ENCODE measurements at regions not wholly inside any gene's neighbourhood (a gene's known extent, or its start where the extent isn't known, plus 50 kb on each side); places are given as distances from the start of the nearest gene placed in this dataset.
A peak's percentile ranks its signal among the peaks of the same experiment; 100 is the strongest.

- Histone ChIP-seq H3K9me2 (replicated peaks; ENCODE audit: low read length) (no peaks in the 10 kb centered on the region), H3K4me3 (ENCODE audit: low read length) (no peak overlapping the region), H3F3A (ENCODE audit: low read length, unreplicated experiment) (no peaks in the 10 kb centered on the region), H3K4me1 (ENCODE audit: insufficient read depth, low read length) (no peaks in the 10 kb centered on the region), H3K79me2 (ENCODE audit: low read length) (no peaks in the 10 kb centered on the region), H3K9me3 (ENCODE audit: low read length) (no peaks in the 10 kb centered on the region), H4K20me1 (ENCODE audit: low read length) (no peaks in the 10 kb centered on the region), H3K4me2 (ENCODE audit: low read length) (no peak overlapping the region), H3K36me3 (ENCODE audit: low read depth, low read length) (no peaks in the 10 kb centered on the region), H2AFZ (ENCODE audit: low read length) (no peak overlapping the region), H3K27ac (ENCODE audit: low read length) (no peak overlapping the region), H3K27me3 (ENCODE audit: low read length) (peaks cover 9% of the 10 kb centered on the region), H3K9ac (ENCODE audit: low read length) (no peak overlapping the region)
- ChIA-PET POLR2A (ENCODE audit: unreplicated experiment) (no interaction called here), CTCF (no interaction called here)
- no peak for DNase-seq
- intact Hi-C loops (cut with micrococcal nuclease), result no loop called here
- BruUV-seq (replicated peaks), result no TSS peak
- no peak for ATAC-seq
- no peak for TF ChIP-seq CTCF (conservative IDR thresholded peaks at IDR 0.05; ENCODE audit: low read depth, low read length)
- no peak for TF ChIP-seq EZH2phosphoT487 (IDR thresholded peaks at IDR 0.05; ENCODE audit: borderline replicate concordance, low read length)
- no peak for TF ChIP-seq EZH2 (IDR thresholded peaks at IDR 0.05; ENCODE audit: low read length, unreplicated experiment)
These were observed 185.9 kb upstream of the G2E3 start for GRCh38 chr14:30373053-30373452.

GRCh38 chr14:30373526-30373925 lies 185.4 kb upstream of the G2E3 start:
- ChIA-PET CTCF (interaction anchor here (1.0 kb wide), 1 partner anchor 103 kb away, joined by 3 read pairs; no protein-coding TSS in a partner anchor), POLR2A (ENCODE audit: unreplicated experiment) (no interaction called here)
- no peaks in the 10 kb centered on the region for H3K36me3 ChIP-seq (ENCODE audit: low read depth, low read length)
- H3K27ac ChIP-seq (ENCODE audit: low read length), result no peak overlapping the region
- H2AFZ ChIP-seq (ENCODE audit: low read length), result no peak overlapping the region
- intact Hi-C loops (cut with micrococcal nuclease), result no loop called here
- H3F3A ChIP-seq (ENCODE audit: low read length, unreplicated experiment), result no peaks in the 10 kb centered on the region
- H3K4me3 ChIP-seq (ENCODE audit: low read length), result no peak overlapping the region
- TF ChIP-seq EZH2 (IDR thresholded peaks at IDR 0.05; ENCODE audit: low read length, unreplicated experiment), result no peak
- TF ChIP-seq EZH2phosphoT487 (IDR thresholded peaks at IDR 0.05; ENCODE audit: borderline replicate concordance, low read length), result no peak
- no peak for TF ChIP-seq CTCF (conservative IDR thresholded peaks at IDR 0.05; ENCODE audit: low read depth, low read length)
- no peaks in the 10 kb centered on the region for H4K20me1 ChIP-seq (ENCODE audit: low read length)
- ATAC-seq (no peak), DNase-seq (no peak)
- no TSS peak for BruUV-seq (replicated peaks)
- no peaks in the 10 kb centered on the region for H3K4me1 ChIP-seq (ENCODE audit: insufficient read depth, low read length)
- H3K9ac ChIP-seq (ENCODE audit: low read length), result no peak overlapping the region
- H3K9me2 ChIP-seq (replicated peaks; ENCODE audit: low read length), result no peaks in the 10 kb centered on the region
- no peak overlapping the region for H3K4me2 ChIP-seq (ENCODE audit: low read length)
- no peaks in the 10 kb centered on the region for H3K79me2 ChIP-seq (ENCODE audit: low read length)
- H3K27me3 ChIP-seq (ENCODE audit: low read length), result peaks cover 9% of the 10 kb centered on the region
- H3K9me3 ChIP-seq (ENCODE audit: low read length), result no peaks in the 10 kb centered on the region

GRCh38 chr14:30375296-30375892 lies 183.6 kb upstream of the G2E3 start:
- H3K9me3 ChIP-seq (ENCODE audit: low read length), result no peaks in the 10 kb centered on the region
- H3K79me2 ChIP-seq (ENCODE audit: low read length), result no peaks in the 10 kb centered on the region
- H3K27me3 ChIP-seq (ENCODE audit: low read length), result peaks cover 22% of the 10 kb centered on the region
- H3K9ac ChIP-seq (ENCODE audit: low read length), result no peak overlapping the region
- no peaks in the 10 kb centered on the region for H4K20me1 ChIP-seq (ENCODE audit: low read length)
- CTCF ChIA-PET, result interaction anchor here (0.6 to 0.8 kb wide), 2 partner anchors 12 to 68 kb away, joined by 3 to 7 read pairs; no protein-coding TSS in a partner anchor
- intact Hi-C loops (cut with micrococcal nuclease), result loop anchor here (1.0 kb wide), 3 partner anchors 68 to 236 kb away; no protein-coding TSS in a partner anchor
- ATAC-seq (peak; percentile 99), DNase-seq (peak; percentile 78)
- no peaks in the 10 kb centered on the region for H3K4me1 ChIP-seq (ENCODE audit: insufficient read depth, low read length)
- H3K27ac ChIP-seq (ENCODE audit: low read length), result no peak overlapping the region
- H3K36me3 ChIP-seq (ENCODE audit: low read depth, low read length), result no peaks in the 10 kb centered on the region
- no peak overlapping the region for H3K4me3 ChIP-seq (ENCODE audit: low read length)
- H2AFZ ChIP-seq (ENCODE audit: low read length), result peak overlapping the region; percentile 28; the same call in 1 of the 2 replicates
- H3K9me2 ChIP-seq (replicated peaks; ENCODE audit: low read length), result no peaks in the 10 kb centered on the region
- POLR2A ChIA-PET (ENCODE audit: unreplicated experiment), result no interaction called here
- no peaks in the 10 kb centered on the region for H3F3A ChIP-seq (ENCODE audit: low read length, unreplicated experiment)
- TF ChIP-seq CTCF (conservative IDR thresholded peaks at IDR 0.05; ENCODE audit: low read depth, low read length) (peak; percentile 88), EZH2 (IDR thresholded peaks at IDR 0.05; ENCODE audit: low read length, unreplicated experiment) (no peak)
- no peak overlapping the region for H3K4me2 ChIP-seq (ENCODE audit: low read length)
- BruUV-seq (replicated peaks), result no TSS peak
